Endothelial cell of umbilical vein (primary cell): ENCODE measurements at regions not wholly inside any gene's neighbourhood (a gene's known extent, or its start where the extent isn't known, plus 50 kb on each side); places are given as distances from the start of the nearest gene placed in this dataset.

Source experiments
- BruUV-seq: library from RNA; stranded (reverse); fragments of 400-500 nt; replicated peaks from 2 replicates; lab custom pipeline; 2021; lab: Mats Ljungman, UMichigan
- CTCF ChIA-PET: fragments of 300-600, 350-600 bp; sonication (Branson Sonifier 250); formaldehyde crosslinking; loops from one replicate; lab custom pipeline; 2021; ENCODE audit warnings: antibody characterized with exemption, inconsistent platforms; lab: Charles Lee
- POLR2A ChIA-PET: fragments of 300-600, 350-600 bp; sonication (Branson Sonifier 250); formaldehyde crosslinking; loops from one replicate; lab custom pipeline; 2021; ENCODE audit warnings: antibody characterized with exemption, inconsistent platforms; lab: Charles Lee
- DNase-seq: peaks from one replicate; pipeline ENCODE4 v3.0.0-alpha.2; 2011; ENCODE audit warnings: low read depth, low spot score
- FAIRE-seq: peaks from 2 replicates; lab custom pipeline; 2011; peaks lifted over from hg19 to GRCh38; lab: Jason Lieb, UNC
- H2AFZ ChIP-seq: 2 replicates; pipeline ENCODE4 v1.6.0; 2012; ENCODE audit warnings: low read depth, low read length, control low read depth, inconsistent platforms
- H3K27ac ChIP-seq: 2 replicates; pipeline ENCODE4 v1.5.1; 2011; ENCODE audit warnings: low read depth, mild to moderate bottlenecking, control low read depth, low read length, moderate library complexity; ENCODE audit not compliant: insufficient read depth
- H3K27me3 ChIP-seq, 2 experiments: 2 replicates each; pipeline versions ENCODE4 v1.6.0 to v1.6.1; 2011; ENCODE audit warnings: low read length in 2 of 2, mixed read lengths in 1 of 2; ENCODE audit not compliant: control insufficient read depth in 2 of 2, insufficient read depth in 2 of 2
- H3K36me3 ChIP-seq, 2 experiments: 2 replicates in 1 of 2; 3 replicates in 1 of 2; pipeline ENCODE4 v1.5.1; 2011; ENCODE audit warnings: low read length in 2 of 2, mild to moderate bottlenecking in 1 of 2, moderate library complexity in 1 of 2; ENCODE audit not compliant: control insufficient read depth in 2 of 2, insufficient read depth in 2 of 2; ENCODE audit errors: extremely low read depth in 1 of 2
- H3K4me1 ChIP-seq: 3 replicates; pipeline ENCODE4 v1.5.1; 2011; ENCODE audit warnings: mild to moderate bottlenecking, low read length; ENCODE audit not compliant: control insufficient read depth, insufficient read depth; ENCODE audit errors: extremely low read depth
- H3K4me2 ChIP-seq: 2 replicates; pipeline ENCODE4 v1.6.1; 2011; ENCODE audit warnings: low read length, control low read depth, mixed read lengths; ENCODE audit not compliant: insufficient read depth
- H3K4me3 ChIP-seq, 3 experiments: fragments of 200-600 bp in 1 of 3; sonication (generic), shearing (Covaris generic) in 1 of 3; replicated peaks in 1 of 3; 2 replicates each; pipeline ENCODE4 v1.5.1; 2011 to 2016; ENCODE audit warnings: control low read depth in 3 of 3, low read length in 3 of 3, mild to moderate bottlenecking in 2 of 3, inconsistent platforms in 1 of 3, low read depth in 1 of 3, moderate library complexity in 1 of 3; ENCODE audit not compliant: insufficient read depth in 1 of 3
- H3K79me2 ChIP-seq: 2 replicates; pipeline ENCODE4 v1.6.0; 2012; ENCODE audit warnings: low read length, inconsistent platforms; ENCODE audit not compliant: control insufficient read depth, insufficient read depth
- H3K9ac ChIP-seq: replicated peaks from 2 replicates; pipeline ENCODE3; 2011; ENCODE audit warnings: low read length, control low read depth; ENCODE audit not compliant: insufficient read depth; ENCODE audit errors: extremely low read depth
- H3K9me1 ChIP-seq: replicated peaks from 3 replicates; pipeline ENCODE4 v1.6.0; 2011; ENCODE audit warnings: mild to moderate bottlenecking, low read length; ENCODE audit not compliant: control insufficient read depth, insufficient read depth; ENCODE audit errors: extremely low read depth
- H3K9me3 ChIP-seq: replicated peaks from 2 replicates; pipeline ENCODE4 v1.5.1; 2012; ENCODE audit warnings: low read length, inconsistent platforms; ENCODE audit not compliant: control insufficient read depth, insufficient read depth
- H4K20me1 ChIP-seq: replicated peaks from 2 replicates; pipeline ENCODE3; 2011; ENCODE audit warnings: mild to moderate bottlenecking, low read length; ENCODE audit not compliant: control insufficient read depth, insufficient read depth; ENCODE audit errors: extremely low read depth
- EZH2 ChIP-seq: IDR thresholded peaks from 2 replicates; pipeline ENCODE4 v1.6.1; 2012; ENCODE audit warnings: borderline replicate concordance, low read depth, mild to moderate bottlenecking, moderate library complexity, low read length, inconsistent platforms; ENCODE audit not compliant: severe bottlenecking
- FOS ChIP-seq: IDR thresholded peaks from 2 replicates; pipeline ENCODE4 v1.6.1; 2011; ENCODE audit warnings: mild to moderate bottlenecking, low read length, moderate library complexity, borderline replicate concordance; ENCODE audit not compliant: insufficient read depth
- GATA2 ChIP-seq: IDR thresholded peaks from 2 replicates; pipeline ENCODE4 v1.7.0; 2011; ENCODE audit warnings: low read depth, mild to moderate bottlenecking, moderate library complexity, mixed read lengths, low read length; ENCODE audit not compliant: insufficient read length, insufficient read depth
- JUN ChIP-seq: IDR thresholded peaks from 2 replicates; pipeline ENCODE4 v1.6.1; 2011; ENCODE audit warnings: borderline replicate concordance, low read depth; ENCODE audit not compliant: insufficient read length, insufficient read depth
- MYC ChIP-seq: IDR thresholded peaks from one replicate; pipeline ENCODE4 v1.6.1; 2011; ENCODE audit warnings: mild to moderate bottlenecking, low read depth, low read length
- POLR2A ChIP-seq: IDR thresholded peaks from 2 replicates; pipeline ENCODE4 v1.6.1; 2012; ENCODE audit warnings: low read depth, mild to moderate bottlenecking, control low read depth, low read length
- POLR2AphosphoS5 ChIP-seq: IDR thresholded peaks from 2 replicates; pipeline ENCODE4 v1.6.1; 2012; ENCODE audit warnings: low read depth, mild to moderate bottlenecking, control low read depth, low read length, moderate library complexity; ENCODE audit not compliant: insufficient read depth
- dilution Hi-C: fragments of 300-500 bp; cut with MboI; formaldehyde crosslinking; loops from one replicate; pipeline ENCODE4 v1.15.0; 2019; ENCODE audit warnings: low sequenced_read_pairs; ENCODE audit not compliant: extremely low pct_ligation_motif_present
- intact Hi-C: fragments of 100-400 bp; cut with micrococcal nuclease; formaldehyde crosslinking; loops from one replicate; pipeline ENCODE4 v1.10.0; 2022
- TF ChIP-seq, protein P1 (sequence below), 2 donors: IDR thresholded peaks; 1 replicate in 1 of 2; 2 replicates in 1 of 2; pipeline ENCODE4 v1.5.1; 2011; ENCODE audit warnings: low read length in 2 of 2, mild to moderate bottlenecking in 2 of 2, moderate library complexity in 2 of 2, control low read depth in 1 of 2, inconsistent platforms in 1 of 2, low read depth in 1 of 2; ENCODE audit not compliant: insufficient read depth in 1 of 2; ENCODE audit errors: extremely low read depth in 1 of 2
- TF ChIP-seq, protein P2 (sequence below): IDR thresholded peaks from 2 replicates; pipeline ENCODE4 v1.6.1; 2011; ENCODE audit not compliant: insufficient read depth, insufficient read length

DNA sequence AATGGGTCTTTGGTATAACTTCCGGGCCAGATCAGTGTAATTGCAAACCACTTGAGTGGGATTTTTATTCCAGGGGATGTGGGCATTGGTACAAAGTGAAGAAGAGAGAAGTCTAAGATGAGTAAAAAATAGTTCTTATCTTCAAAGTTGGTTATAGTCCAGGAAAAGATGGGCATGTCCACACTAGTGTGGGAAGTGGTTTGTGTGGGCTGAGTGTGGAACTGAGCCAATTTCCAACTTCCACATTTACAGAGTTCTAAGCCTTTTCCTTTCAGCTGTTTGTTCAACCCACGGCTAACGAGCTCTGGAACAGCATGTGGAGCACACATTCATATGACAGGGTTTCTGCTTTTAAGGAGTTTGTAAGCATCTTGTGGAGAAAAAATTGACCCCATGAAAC lies 72.3 kb upstream of the IFNGR1 start:
- intact Hi-C loops (no loop called here), dilution Hi-C loops (no loop called here)
- ChIA-PET POLR2A (no interaction called here), CTCF (interaction anchor here (1.0 to 1.8 kb wide), 3 partner anchors 14 to 23 kb away, joined by 3 to 6 read pairs (median 4); no protein-coding TSS in a partner anchor)
- Histone ChIP-seq H3K4me1 (no peaks in the 10 kb centered on the region), H3K27me3 (no peaks in the 10 kb centered on the region), H3K27ac (no peak overlapping the region), H2AFZ (no peak overlapping the region), H4K20me1 (no peaks in the 10 kb centered on the region), H3K4me3 (no peak overlapping the region), H3K36me3 (no peaks in the 10 kb centered on the region), H3K9me1 (no peaks in the 10 kb centered on the region), H3K79me2 (no peaks in the 10 kb centered on the region), H3K4me2 (no peak overlapping the region), H3K9me3 (no peaks in the 10 kb centered on the region), H3K9ac (no peak overlapping the region)
- no peak for TF ChIP-seq FOS
- TF ChIP-seq POLR2AphosphoS5 = no peak
- TF ChIP-seq EZH2 = no peak
- TF ChIP-seq JUN = no peak
- no peak for TF ChIP-seq MYC
- TF ChIP-seq, protein P1, sequence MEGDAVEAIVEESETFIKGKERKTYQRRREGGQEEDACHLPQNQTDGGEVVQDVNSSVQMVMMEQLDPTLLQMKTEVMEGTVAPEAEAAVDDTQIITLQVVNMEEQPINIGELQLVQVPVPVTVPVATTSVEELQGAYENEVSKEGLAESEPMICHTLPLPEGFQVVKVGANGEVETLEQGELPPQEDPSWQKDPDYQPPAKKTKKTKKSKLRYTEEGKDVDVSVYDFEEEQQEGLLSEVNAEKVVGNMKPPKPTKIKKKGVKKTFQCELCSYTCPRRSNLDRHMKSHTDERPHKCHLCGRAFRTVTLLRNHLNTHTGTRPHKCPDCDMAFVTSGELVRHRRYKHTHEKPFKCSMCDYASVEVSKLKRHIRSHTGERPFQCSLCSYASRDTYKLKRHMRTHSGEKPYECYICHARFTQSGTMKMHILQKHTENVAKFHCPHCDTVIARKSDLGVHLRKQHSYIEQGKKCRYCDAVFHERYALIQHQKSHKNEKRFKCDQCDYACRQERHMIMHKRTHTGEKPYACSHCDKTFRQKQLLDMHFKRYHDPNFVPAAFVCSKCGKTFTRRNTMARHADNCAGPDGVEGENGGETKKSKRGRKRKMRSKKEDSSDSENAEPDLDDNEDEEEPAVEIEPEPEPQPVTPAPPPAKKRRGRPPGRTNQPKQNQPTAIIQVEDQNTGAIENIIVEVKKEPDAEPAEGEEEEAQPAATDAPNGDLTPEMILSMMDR (IDR thresholded peaks at IDR 0.05; ENCODE audit: extremely low read depth in 1 of 2, insufficient read depth in 1 of 2, low read depth in 1 of 2, low read length in 2 of 2) = no peak
- no peak for TF ChIP-seq POLR2A
- TF ChIP-seq, protein P2, sequence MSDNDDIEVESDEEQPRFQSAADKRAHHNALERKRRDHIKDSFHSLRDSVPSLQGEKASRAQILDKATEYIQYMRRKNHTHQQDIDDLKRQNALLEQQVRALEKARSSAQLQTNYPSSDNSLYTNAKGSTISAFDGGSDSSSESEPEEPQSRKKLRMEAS = no peak
- TF ChIP-seq GATA2 = no peak
- DNase-seq (peak; percentile 30), FAIRE-seq (no peak)
- BruUV-seq = no TSS peak
